Breast epithelium (tissue), 3 donors: ENCODE measurements at regions not wholly inside any gene's neighbourhood (a gene's known extent, or its start where the extent isn't known, plus 50 kb on each side); places are given as distances from the start of the nearest gene placed in this dataset.

Source experiments
- CTCF ChIP-seq, 3 donors: fragments of 450-650 bp; IDR thresholded peaks; one replicate each; pipeline ENCODE4 v1.5.1; 2016 to 2017; ENCODE audit warnings: antibody characterized with exemption in 3 of 3, mild to moderate bottlenecking in 3 of 3, moderate library complexity in 3 of 3
- POLR2A ChIP-seq: fragments of 450-650 bp; IDR thresholded peaks from one replicate; pipeline ENCODE4 v1.6.1; 2016; ENCODE audit warnings: antibody characterized with exemption, mild to moderate bottlenecking, moderate library complexity
- POLR2AphosphoS5 ChIP-seq, 3 donors: sonication (generic); formaldehyde crosslinking; IDR thresholded peaks; one replicate each; pipeline ENCODE4 v1.6.1; 2017; ENCODE audit warnings: antibody characterized with exemption in 3 of 3

- TF ChIP-seq CTCF (IDR thresholded peaks at IDR 0.05) (no peak), POLR2AphosphoS5 (IDR thresholded peaks at IDR 0.05) (no peak), POLR2A (no peak)
These were observed 209.0 kb downstream of the IDS start for GRCh38 chrX:149296092-149296491.
